Activated CD8-positive, alpha-beta memory T cell treated with anti-CD3 and anti-CD28 coated beads for 48 hours (primary cell): ENCODE measurements at regions not wholly inside any gene's neighbourhood (a gene's known extent, or its start where the extent isn't known, plus 50 kb on each side); places are given as distances from the start of the nearest gene placed in this dataset.
"Not testable (repeated sequence)": the region's sequence is repeated elsewhere in the genome, so short reads cannot be mapped to it uniquely, and the experiment has no call there.

Source experiments
- DNase-seq, 3 experiments: peaks; one replicate each; pipeline ENCODE4 v3.0.0-alpha.2; 2020; ENCODE audit warnings: low read depth in 2 of 3, low spot score in 2 of 3

DNA sequence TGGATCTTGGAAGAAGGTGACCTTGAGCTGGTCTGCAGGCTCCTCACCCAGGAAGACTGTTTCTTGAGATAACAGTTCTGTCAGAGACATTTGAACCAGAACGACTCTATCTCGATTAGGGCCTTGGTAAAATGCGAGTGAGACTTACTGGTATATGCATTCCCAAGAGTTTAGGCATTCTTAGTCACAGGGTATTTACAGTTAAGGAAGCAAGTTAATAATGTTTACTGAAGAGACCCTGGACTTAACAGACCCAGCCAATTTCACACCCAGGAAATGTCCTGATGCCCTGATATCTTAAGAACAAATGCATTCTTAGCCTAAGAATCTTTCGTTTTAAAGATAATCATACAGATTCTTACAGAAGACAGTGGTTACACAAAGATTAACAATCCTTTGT, 1867.2 kb upstream of the C9orf72 start:
- DNase-seq: no peak

DNA sequence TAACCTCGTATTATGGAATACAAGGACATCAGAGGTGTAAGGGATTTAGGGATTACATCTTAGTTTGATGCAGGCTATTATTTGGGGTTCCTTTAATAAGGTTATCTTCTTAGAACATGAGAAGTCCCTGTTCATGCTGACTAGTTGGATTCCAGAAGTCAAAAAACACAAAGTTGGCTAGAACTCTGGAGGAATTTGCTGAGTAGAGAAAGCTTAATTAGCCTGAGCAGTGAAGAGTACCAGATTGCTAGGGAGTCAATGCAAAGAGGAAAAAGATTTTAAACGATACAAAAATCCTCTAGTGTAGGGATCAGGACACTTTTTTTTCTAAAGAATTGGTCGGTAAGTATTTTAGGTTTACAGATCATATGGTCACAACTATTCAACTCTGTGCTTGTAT, 1872.5 kb upstream of the C9orf72 start:
- DNase-seq: no peak

DNA sequence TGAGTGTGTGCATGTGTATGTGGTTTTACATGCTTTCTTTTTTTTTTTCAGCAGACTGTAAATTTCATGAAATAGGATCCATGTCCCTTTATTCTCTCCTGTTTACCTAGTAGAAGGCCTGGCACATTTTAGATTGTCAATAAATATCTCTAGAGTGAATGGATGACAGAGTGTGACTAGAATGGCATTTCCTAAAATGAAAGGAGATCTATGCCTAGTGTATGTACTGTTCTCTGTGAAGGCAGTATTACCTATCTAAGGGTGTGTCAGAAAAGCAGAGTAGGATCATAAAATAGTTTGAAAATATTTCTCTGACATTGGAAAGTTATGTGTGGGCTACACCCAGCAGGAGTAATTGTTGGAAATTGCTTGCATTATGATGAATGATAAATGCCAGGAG, 1876.0 kb upstream of the C9orf72 start:
- no peak for DNase-seq

DNA sequence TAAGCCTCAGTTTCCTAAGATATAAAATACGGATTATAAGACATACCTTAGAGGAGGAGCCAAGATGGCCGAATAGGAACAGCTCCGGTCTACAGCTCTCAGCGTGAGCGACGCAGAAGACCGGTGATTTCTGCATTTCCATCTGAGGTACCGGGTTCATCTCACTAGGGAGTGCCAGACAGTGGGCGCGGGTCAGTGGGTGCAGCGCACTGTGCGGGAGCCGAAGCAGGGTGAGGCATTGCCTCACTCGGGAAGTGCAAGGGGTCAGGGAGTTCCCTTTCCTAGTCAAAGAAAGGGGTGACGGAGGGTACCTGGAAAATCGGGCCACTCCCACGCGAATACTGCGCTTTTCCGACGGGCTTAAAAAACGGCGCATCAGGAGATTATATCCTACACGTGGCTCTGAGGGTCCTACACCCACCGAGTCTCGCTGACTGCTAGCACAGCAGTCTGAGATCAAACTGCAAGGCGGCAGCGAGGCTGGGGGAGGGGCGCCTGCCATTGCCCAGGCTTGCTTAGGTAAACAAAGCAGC, 1877.1 kb upstream of the C9orf72 start:
- not testable (repeated sequence) for DNase-seq

DNA sequence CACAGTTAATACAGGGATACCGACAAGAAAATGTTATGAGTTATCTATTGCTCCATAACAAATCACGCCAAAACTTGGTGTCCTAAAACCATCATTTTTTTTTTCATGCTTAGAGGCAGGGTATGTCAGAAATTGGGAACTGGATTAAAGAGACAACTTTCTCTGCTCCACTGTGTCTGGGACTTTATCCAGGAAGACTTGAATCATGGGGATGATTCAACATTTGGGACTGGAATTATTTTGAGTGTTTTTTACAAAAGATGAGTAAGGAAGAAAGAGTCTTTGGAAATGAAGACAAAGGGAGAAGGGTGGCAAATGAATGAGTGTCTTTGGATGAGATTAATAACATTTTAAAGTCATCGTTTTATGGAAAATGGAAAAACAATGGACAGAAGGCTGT, 1883.7 kb upstream of the C9orf72 start:
- DNase-seq: no peak

DNA sequence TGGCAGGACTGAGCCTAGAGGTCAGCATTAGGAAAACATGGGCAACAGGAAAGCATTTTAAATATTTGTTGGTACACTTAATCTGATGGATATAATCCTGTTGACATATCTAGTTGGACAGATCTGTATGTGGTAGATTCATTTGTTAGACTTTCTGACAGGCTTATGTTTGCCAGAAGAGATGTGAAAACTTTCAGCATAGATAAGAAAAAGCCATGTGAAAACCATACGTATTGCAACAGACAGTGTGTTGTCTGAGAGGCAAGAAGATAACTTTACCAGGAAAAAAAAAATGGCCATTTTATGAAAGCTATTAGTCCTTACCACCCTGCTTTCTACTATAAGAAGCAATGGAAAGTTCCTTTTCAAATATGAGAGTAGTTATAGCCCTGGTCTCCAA, 1902.2 kb upstream of the C9orf72 start:
- DNase-seq: no peak

DNA sequence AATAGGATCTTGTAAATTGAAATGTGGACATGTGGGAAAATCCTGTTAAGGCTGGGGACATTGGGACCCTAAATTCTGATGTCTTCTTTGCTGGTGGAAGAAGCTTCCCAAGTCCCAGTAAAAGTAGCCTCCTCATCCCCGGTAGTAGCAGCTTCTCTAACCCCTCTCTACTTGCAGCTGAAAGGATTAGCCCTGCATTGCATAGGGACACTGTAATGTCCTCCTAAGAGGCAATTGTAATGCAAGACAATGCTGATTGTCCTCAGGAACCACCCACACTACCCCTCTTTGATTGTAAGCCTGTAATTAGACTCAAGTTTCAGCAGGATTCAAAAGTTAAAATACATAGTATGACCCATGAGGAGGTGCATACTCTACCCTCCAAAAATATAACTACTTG, 1938.4 kb upstream of the C9orf72 start:
- DNase-seq: no peak

DNA sequence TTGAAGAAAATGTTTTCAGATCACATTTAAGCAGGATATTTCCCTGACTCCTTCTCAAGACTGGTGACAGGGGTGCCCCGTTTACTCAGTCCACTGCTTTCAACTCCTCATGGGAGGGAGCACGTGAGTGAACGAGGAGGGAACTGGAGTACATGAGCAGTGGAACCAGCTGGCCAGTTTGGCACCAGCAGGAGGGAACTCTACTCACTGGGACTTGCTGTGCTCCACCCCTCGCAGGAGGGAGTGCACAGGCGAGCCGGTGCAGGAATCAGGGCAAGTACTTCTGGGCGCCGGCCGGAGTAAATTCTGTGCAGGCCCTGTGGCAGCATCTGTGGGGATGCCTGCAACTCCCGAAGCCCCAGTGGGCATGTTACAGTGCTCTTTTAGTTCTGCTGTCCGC, 1941.1 kb upstream of the C9orf72 start:
- DNase-seq: no peak

DNA sequence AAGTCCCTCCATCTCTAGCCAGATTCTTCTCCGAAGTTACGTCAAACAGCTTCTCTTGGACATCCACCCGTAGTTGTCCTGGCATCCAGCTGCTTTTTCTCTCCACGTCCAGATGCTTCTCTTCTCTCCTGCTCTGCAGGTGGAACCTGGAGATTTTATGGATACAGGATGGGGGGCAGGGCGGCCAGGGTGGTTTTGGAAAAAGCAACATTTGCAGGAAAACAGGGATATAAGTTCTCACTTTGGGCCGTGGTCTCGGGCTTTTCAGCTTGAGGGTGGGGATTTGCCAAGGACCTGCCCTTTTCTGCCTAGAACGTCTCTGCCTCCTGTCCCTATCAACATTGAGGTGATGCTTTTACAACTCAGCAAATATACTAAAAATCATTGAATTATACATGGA, 1941.6 kb upstream of the C9orf72 start:
- no peak for DNase-seq

DNA sequence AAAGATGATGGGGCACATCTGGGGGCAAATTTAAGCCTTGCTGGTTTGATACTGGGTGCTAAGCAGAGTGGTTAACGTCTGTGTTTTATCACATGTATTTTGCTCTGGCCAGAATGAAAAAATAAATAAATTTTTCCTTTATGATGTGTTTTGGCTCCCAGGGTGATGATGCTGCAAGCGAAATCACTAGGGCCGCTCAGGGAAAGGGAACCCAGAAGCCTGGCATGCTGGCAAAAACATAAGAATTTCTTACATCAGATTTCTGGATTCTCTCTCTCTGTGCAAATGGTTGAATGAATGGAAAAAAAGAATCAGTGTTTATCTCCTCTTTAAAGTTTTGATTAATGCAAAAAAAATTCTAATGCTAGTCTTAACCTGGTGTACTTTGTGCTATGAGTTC, 1975.2 kb upstream of the C9orf72 start:
- no peak for DNase-seq

DNA sequence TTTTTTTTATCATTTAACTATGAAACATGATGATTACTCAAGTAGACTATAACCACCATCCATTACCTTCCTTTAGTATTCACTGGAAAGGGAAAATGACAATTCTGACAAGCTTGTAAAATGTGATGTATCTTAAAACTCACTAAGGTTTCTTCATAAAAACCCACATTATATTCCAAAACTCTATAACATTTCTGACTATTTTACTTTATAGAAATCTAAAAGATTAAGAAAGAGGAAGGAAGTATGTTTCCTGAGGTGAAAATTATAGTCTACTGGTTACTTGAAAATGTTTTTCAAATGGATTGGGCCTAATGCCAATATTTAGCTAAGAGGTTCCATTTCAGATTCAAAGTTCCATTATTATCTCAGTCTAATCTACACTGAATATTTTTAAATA, 1982.2 kb upstream of the C9orf72 start:
- no peak for DNase-seq

DNA sequence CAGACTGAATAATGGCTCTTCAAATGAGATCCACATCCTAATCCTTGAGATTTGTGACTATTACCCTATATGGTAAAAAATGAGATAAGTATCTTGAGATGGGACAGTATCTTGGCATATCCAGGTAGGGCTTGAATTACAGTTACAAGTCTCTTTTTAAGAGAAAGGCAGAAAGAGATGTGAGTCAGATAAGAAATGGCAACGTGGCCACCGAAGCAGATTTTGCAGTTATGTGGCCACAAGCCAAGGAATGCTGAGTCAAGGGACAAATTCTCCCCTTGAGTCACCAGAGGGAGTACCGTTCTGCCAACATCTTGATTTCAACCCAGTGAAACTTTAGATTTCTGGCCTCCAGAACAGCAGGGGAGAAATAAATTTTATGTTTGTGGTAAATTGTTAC, 1983.0 kb upstream of the C9orf72 start:
- no peak for DNase-seq

DNA sequence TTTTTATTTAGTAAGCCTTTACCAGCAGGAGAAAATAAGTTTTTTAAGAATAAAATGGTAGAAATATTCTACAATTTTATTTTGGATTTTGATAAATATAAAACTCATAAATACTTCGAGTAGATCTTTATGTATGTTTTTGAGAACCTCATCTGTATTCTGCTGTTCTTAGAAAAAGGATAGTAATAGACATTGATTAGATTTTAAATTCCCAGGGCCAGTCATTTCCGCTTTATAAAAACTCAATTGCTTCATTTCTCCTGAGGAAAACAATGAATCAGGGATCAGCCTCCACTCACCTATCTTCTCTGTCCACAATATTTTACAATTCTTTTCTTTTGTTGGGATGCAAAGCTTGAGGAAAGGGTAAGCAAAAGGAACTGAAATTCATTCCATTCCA, 1983.5 kb upstream of the C9orf72 start:
- DNase-seq: no peak

DNA sequence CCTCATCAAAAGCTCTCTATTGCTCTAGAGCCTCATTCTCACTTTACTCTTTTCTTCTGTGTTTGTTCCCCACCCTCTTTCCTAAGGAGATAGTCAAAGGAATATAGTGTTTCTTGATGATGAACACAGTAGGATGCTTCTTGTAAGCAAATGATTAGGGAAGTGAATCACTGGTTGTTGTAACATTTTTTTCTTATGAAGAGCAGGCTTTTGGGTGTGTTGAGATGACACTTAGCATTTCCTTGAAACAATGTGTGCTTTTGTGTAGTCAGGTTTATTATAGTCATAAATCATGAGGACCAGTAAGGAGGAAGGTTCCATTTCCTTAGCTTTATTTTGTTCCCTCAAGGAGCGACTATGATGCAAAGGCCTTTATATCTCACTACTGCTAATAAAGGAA, 1991.3 kb upstream of the C9orf72 start:
- DNase-seq: no peak

DNA sequence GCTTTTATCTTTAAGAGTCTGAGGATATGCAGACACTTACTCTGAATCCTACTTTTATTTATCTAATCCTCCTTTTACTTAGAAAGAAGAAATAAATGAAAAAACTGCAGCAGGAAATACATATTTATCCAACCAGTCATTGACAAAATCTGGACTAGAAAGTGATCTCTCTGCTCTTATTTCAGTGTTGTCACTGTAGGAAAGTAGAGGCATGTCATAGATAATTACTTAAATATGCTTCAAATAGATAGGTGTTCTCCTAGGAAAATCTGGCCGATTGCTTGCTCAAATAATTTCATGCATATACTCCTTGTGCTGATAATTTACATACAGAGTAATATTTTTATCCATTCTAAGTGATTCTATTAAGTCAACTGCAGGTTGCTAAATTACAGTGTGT, 2001.9 kb upstream of the C9orf72 start:
- no peak for DNase-seq

DNA sequence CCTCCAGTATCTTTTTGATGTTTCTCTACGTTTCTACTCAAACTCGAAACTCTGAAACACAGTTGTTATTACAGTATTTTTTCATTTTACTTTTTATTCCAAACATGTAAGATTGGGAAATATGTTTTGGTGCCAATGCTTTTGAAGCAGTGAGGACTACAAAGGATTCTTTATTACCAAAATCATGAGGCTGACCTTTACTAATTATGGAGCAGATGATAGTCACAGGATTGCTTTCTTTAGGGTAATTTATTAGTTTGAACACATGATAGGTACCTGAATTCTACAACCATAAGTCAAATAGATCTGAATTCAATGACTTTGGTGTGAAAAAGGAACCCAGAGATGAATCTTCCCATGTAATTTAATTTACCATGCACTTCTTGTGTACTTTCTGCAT, 2015.1 kb upstream of the C9orf72 start:
- no peak for DNase-seq

DNA sequence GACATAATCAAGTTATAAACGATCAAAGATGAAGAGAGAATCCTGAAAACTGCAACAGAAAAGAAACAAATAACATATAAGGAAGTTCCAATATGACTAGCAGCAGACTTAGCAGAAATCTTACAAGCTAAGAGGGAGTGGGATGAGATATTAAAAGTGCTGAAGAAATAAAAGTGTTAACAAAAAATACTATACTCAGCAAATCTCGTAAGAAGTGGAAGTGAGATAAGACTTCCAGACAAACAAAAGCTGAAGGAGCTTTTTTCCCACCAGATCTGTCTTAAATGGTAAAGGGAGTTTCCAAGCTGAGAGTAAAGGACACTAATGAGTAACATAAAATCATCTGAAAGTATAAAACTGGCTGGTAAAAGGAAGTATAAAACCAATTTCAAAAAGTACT, 2036.0 kb upstream of the C9orf72 start:
- no peak for DNase-seq

DNA sequence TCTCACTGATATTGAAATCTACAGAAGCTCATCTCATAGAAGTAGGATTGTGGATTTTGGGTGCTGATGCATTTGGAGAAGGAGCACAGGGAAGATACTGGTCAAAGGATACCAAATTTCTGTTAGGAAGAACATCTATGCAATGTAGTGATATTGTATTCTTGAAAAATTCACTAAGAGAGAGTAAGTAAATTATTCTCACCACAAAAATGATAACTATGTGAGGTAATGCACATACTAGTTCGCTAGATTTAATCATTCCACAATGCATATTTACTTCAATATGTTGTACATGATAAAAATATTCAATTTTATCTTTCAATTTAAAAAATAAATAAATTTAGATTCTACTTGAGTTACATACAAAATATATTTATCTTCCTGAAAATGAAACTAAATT, 2040.5 kb upstream of the C9orf72 start:
- no peak for DNase-seq

DNA sequence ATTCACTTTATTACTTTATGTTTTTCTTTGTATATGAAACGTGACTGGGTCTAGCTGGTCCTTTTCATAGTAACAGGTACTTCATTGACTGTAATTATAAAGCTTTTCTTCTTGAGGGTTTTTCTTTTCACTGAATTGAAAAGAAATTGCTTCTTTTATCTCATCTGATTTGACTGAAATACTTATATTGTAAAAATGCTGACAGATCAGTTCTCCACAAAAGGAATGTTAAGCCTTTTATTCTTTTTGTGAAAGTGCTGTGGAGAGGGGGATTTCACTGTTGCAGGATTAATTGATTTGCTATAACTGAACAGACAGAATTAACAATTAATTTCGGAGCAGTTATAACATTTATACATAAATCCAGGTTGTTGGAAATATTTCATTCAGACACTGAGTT, 2043.6 kb upstream of the C9orf72 start:
- DNase-seq: no peak

DNA sequence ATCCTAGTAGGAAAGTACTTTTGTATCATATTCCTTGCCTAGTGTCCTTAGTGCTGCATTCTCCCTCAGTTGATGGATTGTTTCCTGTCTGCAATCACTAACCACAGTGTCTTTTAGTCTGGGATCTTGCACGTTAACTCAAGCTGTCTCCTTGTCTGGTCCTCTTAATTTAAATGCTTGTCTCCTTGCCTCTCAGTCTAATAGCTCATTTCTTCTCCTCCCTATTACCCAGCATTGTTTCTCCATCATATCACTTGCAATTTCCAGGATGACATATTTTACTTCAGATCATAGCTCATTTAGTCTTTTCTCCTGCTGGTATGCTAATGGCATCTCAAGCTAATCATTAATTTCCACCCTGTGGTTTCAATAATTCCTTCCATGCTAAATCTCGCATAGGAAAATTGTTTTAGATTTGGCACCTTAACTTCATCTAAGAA, 2052.0 kb upstream of the C9orf72 start:
- no peak for DNase-seq

DNA sequence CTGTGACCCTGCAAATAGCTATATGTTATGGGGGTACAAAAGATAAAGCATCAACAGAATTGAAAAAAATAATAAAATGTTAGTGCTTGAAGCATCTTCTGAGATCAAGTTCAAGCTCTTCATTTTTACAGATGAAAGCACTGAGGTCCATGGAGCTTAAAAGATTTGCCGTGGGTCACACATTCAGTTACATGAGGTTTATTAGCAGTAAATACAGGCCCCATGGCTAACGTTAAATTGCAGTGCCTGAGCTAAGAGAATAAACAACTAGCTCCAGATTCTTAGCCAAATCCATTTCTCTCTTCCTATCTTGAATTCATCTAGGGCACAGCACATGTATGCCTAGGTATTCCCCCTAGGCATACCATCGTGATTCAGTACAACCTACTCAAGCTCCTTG, 2052.7 kb upstream of the C9orf72 start:
- DNase-seq: no peak

DNA sequence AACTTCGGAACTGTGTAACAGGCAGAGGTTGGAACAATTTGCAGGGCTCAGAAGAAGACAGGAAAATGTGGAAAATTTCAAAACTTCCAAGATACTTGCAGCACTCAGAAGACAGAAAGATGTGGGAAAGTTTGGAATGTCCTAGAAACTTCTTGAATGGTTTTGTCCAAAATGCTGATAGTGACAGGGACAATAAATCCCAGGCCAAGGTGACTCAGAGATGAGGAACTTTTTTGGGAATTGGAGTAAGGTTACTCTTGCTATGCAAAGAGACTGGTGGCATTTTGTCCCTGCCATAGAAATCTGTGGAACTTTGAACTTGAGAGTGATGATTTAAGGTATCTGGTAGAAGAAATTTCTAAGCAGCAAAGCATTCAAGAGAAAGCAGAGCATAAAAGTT, 2055.6 kb upstream of the C9orf72 start:
- not testable (repeated sequence) for DNase-seq

DNA sequence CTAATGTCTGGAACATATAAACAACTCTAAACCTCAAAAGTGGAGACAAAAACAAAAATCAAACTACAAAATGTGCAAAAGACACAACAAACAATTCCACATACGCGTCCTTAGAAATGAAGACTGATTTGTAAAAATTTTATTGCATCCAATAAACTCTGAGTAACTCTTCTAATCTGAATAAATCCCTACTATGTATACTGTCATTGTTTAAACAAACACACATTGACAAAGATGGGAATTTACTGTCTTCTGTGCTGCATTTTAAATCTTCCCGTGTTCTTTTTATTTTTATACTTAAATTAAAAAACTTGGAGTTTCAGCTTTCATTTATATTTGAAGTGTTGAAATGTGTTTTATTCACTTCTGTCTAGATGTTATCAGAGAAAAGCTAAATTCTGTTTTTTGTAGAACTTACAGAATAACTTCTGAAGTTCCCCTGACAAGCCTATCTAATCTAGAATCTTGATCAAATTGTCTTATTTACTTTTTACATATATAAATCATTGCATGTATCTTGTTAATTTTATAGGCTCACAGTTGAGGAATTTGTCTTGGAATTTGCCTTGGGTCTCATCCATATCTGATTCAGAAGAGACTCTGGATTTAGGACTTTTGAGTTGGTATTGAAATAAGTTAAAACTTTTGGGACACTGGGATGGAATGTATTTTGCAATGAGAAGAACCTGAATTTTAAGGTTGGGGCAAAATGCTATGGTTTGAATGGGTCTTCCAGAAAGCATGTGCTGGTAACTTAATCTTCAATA, 2064.4 kb upstream of the C9orf72 start:
- no peak for DNase-seq
